ENCODE measurements at regions not wholly inside any gene's neighbourhood (a gene's known extent, or its start where the extent isn't known, plus 50 kb on each side); places are given as distances from the start of the nearest gene placed in this dataset.
A peak's percentile ranks its signal among the peaks of the same experiment; 100 is the strongest.

- H3K9me2 ChIP-seq (ENCODE audit: insufficient read depth, low read length): no peaks in the 10 kb centered on the region
- TF ChIP-seq EZH2phosphoT487 (IDR thresholded peaks at IDR 0.05; ENCODE audit: borderline replicate concordance, low read depth, low read length) (no peak), CTCF (conservative IDR thresholded peaks at IDR 0.05; ENCODE audit: low read length) (no peak)
- CTCF ChIA-PET (ENCODE audit: unreplicated experiment): interaction anchor here (0.5 kb wide), 1 partner anchor 60 kb away, joined by 3 read pairs; no protein-coding TSS in a partner anchor
- H3K36me3 ChIP-seq (ENCODE audit: insufficient read depth, low read length): no peaks in the 10 kb centered on the region
- H3K9me3 ChIP-seq (ENCODE audit: low read length): no peaks in the 10 kb centered on the region
- H3K4me3 ChIP-seq (ENCODE audit: low read depth, low read length, poor library complexity, severe bottlenecking): no peak overlapping the region
- peak; percentile 16 for DNase-seq (ENCODE audit: low spot score)
- no TSS peak for BruUV-seq (replicated peaks)
- H3K4me1 ChIP-seq (ENCODE audit: insufficient read depth, low read length, poor library complexity, severe bottlenecking): peaks cover 6% of the 10 kb centered on the region
- H3K27ac ChIP-seq (ENCODE audit: low read depth, low read length, poor library complexity, severe bottlenecking): no peak overlapping the region
- H3K79me2 ChIP-seq (ENCODE audit: insufficient read depth, low read depth, low read length): no peaks in the 10 kb centered on the region
- intact Hi-C loops (cut with micrococcal nuclease; ENCODE audit: unreplicated experiment): no loop called here
- no peak overlapping the region for H2AFZ ChIP-seq (ENCODE audit: low read length)
- H3K4me2 ChIP-seq (ENCODE audit: low read length): peak overlapping the region; percentile 12; the same call in 1 of the 2 replicates
- POLR2A ChIA-PET: no interaction called here
- H4K20me1 ChIP-seq (ENCODE audit: insufficient read depth, low read length): no peaks in the 10 kb centered on the region
Measured at GRCh38 chr1:177817937-177818875, 151.7 kb downstream of the SEC16B start.

GRCh38 chr1:177812650-177813049 is 157.2 kb downstream of the SEC16B start:
- Histone ChIP-seq H3K4me2 (ENCODE audit: low read length) (no peak overlapping the region), H3K36me3 (ENCODE audit: insufficient read depth, low read length) (no peaks in the 10 kb centered on the region), H3K79me2 (ENCODE audit: insufficient read depth, low read depth, low read length) (no peaks in the 10 kb centered on the region), H3K4me1 (ENCODE audit: insufficient read depth, low read length, poor library complexity, severe bottlenecking) (no peaks in the 10 kb centered on the region), H3K4me3 (ENCODE audit: low read depth, low read length, poor library complexity, severe bottlenecking) (no peak overlapping the region), H2AFZ (ENCODE audit: low read length) (no peak overlapping the region), H3K9me2 (ENCODE audit: insufficient read depth, low read length) (no peaks in the 10 kb centered on the region), H4K20me1 (ENCODE audit: insufficient read depth, low read length) (no peaks in the 10 kb centered on the region), H3K9me3 (ENCODE audit: low read length) (no peaks in the 10 kb centered on the region), H3K27ac (ENCODE audit: low read depth, low read length, poor library complexity, severe bottlenecking) (no peak overlapping the region)
- DNase-seq (ENCODE audit: low spot score): no peak
- intact Hi-C loops (cut with micrococcal nuclease; ENCODE audit: unreplicated experiment): no loop called here
- CTCF ChIA-PET (ENCODE audit: unreplicated experiment): no interaction called here
- POLR2A ChIA-PET: no interaction called here
- no peak for TF ChIP-seq CTCF (conservative IDR thresholded peaks at IDR 0.05; ENCODE audit: low read length)
- no peak for TF ChIP-seq EZH2phosphoT487 (IDR thresholded peaks at IDR 0.05; ENCODE audit: borderline replicate concordance, low read depth, low read length)
- BruUV-seq (replicated peaks): no TSS peak

- Histone ChIP-seq H4K20me1 (ENCODE audit: insufficient read depth, low read length) (no peaks in the 10 kb centered on the region), H3K9me2 (ENCODE audit: insufficient read depth, low read length) (no peaks in the 10 kb centered on the region), H3K36me3 (ENCODE audit: insufficient read depth, low read length) (no peaks in the 10 kb centered on the region), H3K4me1 (ENCODE audit: insufficient read depth, low read length, poor library complexity, severe bottlenecking) (no peaks in the 10 kb centered on the region), H3K4me3 (ENCODE audit: low read depth, low read length, poor library complexity, severe bottlenecking) (no peak overlapping the region), H3K79me2 (ENCODE audit: insufficient read depth, low read depth, low read length) (no peaks in the 10 kb centered on the region), H2AFZ (ENCODE audit: low read length) (no peak overlapping the region), H3K27ac (ENCODE audit: low read depth, low read length, poor library complexity, severe bottlenecking) (no peak overlapping the region), H3K4me2 (ENCODE audit: low read length) (no peak overlapping the region), H3K9me3 (ENCODE audit: low read length) (no peaks in the 10 kb centered on the region)
- intact Hi-C loops (cut with micrococcal nuclease; ENCODE audit: unreplicated experiment): no loop called here
- DNase-seq (ENCODE audit: low spot score): no peak
- ChIA-PET POLR2A (no interaction called here), CTCF (ENCODE audit: unreplicated experiment) (no interaction called here)
- no TSS peak for BruUV-seq (replicated peaks)
- TF ChIP-seq EZH2phosphoT487 (IDR thresholded peaks at IDR 0.05; ENCODE audit: borderline replicate concordance, low read depth, low read length) (no peak), CTCF (conservative IDR thresholded peaks at IDR 0.05; ENCODE audit: low read length) (no peak)
Measured at GRCh38 chr1:177812144-177812543, 157.7 kb downstream of the SEC16B start.

All from OCI-LY7 (cell line).